Natural killer cell treated with Interleukin-12 subunit alpha and Interleukin-12 subunit beta and Interleukin-15 and Interleukin-18, amount 100 ng/mL, for 72 hours (primary cell): ENCODE measurements at regions not wholly inside any gene's neighbourhood (a gene's known extent, or its start where the extent isn't known, plus 50 kb on each side); places are given as distances from the start of the nearest gene placed in this dataset.
"Not testable (repeated sequence)": the region's sequence is repeated elsewhere in the genome, so short reads cannot be mapped to it uniquely, and the experiment has no call there.

Experiments used
- ATAC-seq, 2 donors: fragments of 150-1000 bp; cut with Tn5 transposase in 1 of 2; sonication (Bioruptor Pico), chemical (Tn5 transposase) in 1 of 2; 2 replicates each; pipeline ENCODE4 v1.10.0; 2021
- DNase-seq: peaks from one replicate; pipeline ENCODE4 v3.0.0; 2022; ENCODE audit warnings: low spot score
- H3K27ac Mint-ChIP-seq, 2 donors: 1 replicate in 1 of 2; 2 replicates in 1 of 2; pipeline ENCODE4 v1.8.0; 2022; ENCODE audit warnings: mixed read lengths in 2 of 2, mild to moderate bottlenecking in 1 of 2, moderate library complexity in 1 of 2
- H3K27me3 Mint-ChIP-seq, 2 donors: 1 replicate in 1 of 2; 2 replicates in 1 of 2; pipeline ENCODE4 v1.8.0; 2022; ENCODE audit warnings: mixed read lengths in 2 of 2
- H3K36me3 Mint-ChIP-seq: one replicate; pipeline ENCODE4 v1.8.0; 2022; ENCODE audit warnings: mixed read lengths
- H3K4me1 Mint-ChIP-seq, 2 donors: 1 replicate in 1 of 2; 2 replicates in 1 of 2; pipeline ENCODE4 v1.8.0; 2022; ENCODE audit warnings: low read depth in 2 of 2, mixed read lengths in 2 of 2, mild to moderate bottlenecking in 1 of 2
- H3K4me3 Mint-ChIP-seq: one replicate; pipeline ENCODE4 v1.8.0; 2022; ENCODE audit warnings: mixed read lengths
- H3K9me3 Mint-ChIP-seq: 2 replicates; pipeline ENCODE4 v1.8.0; 2022; ENCODE audit warnings: mixed read lengths

GRCh38 chr5:91494447-91494996 is 111.4 kb upstream of the ARRDC3 start:
- no peaks in the 10 kb centered on the region for H3K27me3 Mint-ChIP-seq
- DNase-seq: no peak
- H3K36me3 Mint-ChIP-seq: no peaks in the 10 kb centered on the region
- peak in 1 of 2 donors; percentile 78 for ATAC-seq
- peak overlapping the region; percentile 34 for H3K4me3 Mint-ChIP-seq
- H3K4me1 Mint-ChIP-seq: peaks cover 10 to 21% of the 10 kb centered on the region in 2 donors
- peak overlapping the region in 1 of 2 donors; percentile 43 for H3K27ac Mint-ChIP-seq
- H3K9me3 Mint-ChIP-seq: no peaks in the 10 kb centered on the region

- H3K36me3 Mint-ChIP-seq: peaks cover 5% of the 10 kb centered on the region
- DNase-seq (no peak), ATAC-seq (no peak)
- H3K4me3 Mint-ChIP-seq: peak overlapping the region; percentile 39
- no peaks in the 10 kb centered on the region for H3K9me3 Mint-ChIP-seq
- H3K27me3 Mint-ChIP-seq: no peaks in the 10 kb centered on the region
- peaks cover 10 to 21% of the 10 kb centered on the region in 2 donors for H3K4me1 Mint-ChIP-seq
- no peak overlapping the region for H3K27ac Mint-ChIP-seq
These were observed 110.0 kb upstream of the ARRDC3 start for GRCh38 chr5:91493086-91493485.

GRCh38 chr5:91491229-91491628 is 108.1 kb upstream of the ARRDC3 start:
- Mint-ChIP-seq H3K4me3 (no peak overlapping the region), H3K9me3 (no peaks in the 10 kb centered on the region), H3K27me3 (no peaks in the 10 kb centered on the region), H3K4me1 (peaks cover 10 to 21% of the 10 kb centered on the region in 2 donors), H3K36me3 (peaks cover 5% of the 10 kb centered on the region), H3K27ac (no peak overlapping the region)
- no peak for ATAC-seq
- no peak for DNase-seq

- H3K27ac Mint-ChIP-seq: no peak overlapping the region
- H3K9me3 Mint-ChIP-seq: no peaks in the 10 kb centered on the region
- no peak for DNase-seq
- no peaks in the 10 kb centered on the region for H3K27me3 Mint-ChIP-seq
- H3K36me3 Mint-ChIP-seq: peaks cover 5% of the 10 kb centered on the region
- no peak overlapping the region for H3K4me3 Mint-ChIP-seq
- ATAC-seq: no peak
- H3K4me1 Mint-ChIP-seq: peaks cover 10 to 21% of the 10 kb centered on the region in 2 donors
These were observed 107.2 kb upstream of the ARRDC3 start for GRCh38 chr5:91490316-91490715.

- Mint-ChIP-seq H3K4me3 (no peak overlapping the region), H3K9me3 (no peaks in the 10 kb centered on the region), H3K4me1 (peaks cover 4 to 9% of the 10 kb centered on the region in 2 donors), H3K27ac (no peak overlapping the region), H3K27me3 (no peaks in the 10 kb centered on the region), H3K36me3 (peaks cover 5% of the 10 kb centered on the region)
- ATAC-seq: no peak
- DNase-seq: no peak
These were observed 104.3 kb upstream of the ARRDC3 start for GRCh38 chr5:91487420-91487819.

GRCh38 chr5:91486638-91487037 is 103.5 kb upstream of the ARRDC3 start:
- Mint-ChIP-seq H3K36me3 (peaks cover 5% of the 10 kb centered on the region), H3K9me3 (no peaks in the 10 kb centered on the region), H3K27me3 (no peaks in the 10 kb centered on the region), H3K4me1 (peaks cover 4 to 8% of the 10 kb centered on the region in 2 donors), H3K27ac (no peak overlapping the region), H3K4me3 (no peak overlapping the region)
- ATAC-seq: no peak
- no peak for DNase-seq

GRCh38 chr5:91484662-91485061 is 101.5 kb upstream of the ARRDC3 start:
- Mint-ChIP-seq H3K27ac (no peak overlapping the region), H3K4me1 (peaks cover 2 to 6% of the 10 kb centered on the region in 2 donors), H3K9me3 (no peaks in the 10 kb centered on the region), H3K36me3 (peaks cover 5% of the 10 kb centered on the region), H3K27me3 (no peaks in the 10 kb centered on the region), H3K4me3 (no peak overlapping the region)
- ATAC-seq (no peak), DNase-seq (no peak)

- not testable (repeated sequence) for ATAC-seq, H3K36me3 Mint-ChIP-seq, H3K27me3 Mint-ChIP-seq, H3K9me3 Mint-ChIP-seq, H3K4me3 Mint-ChIP-seq, DNase-seq
- peak overlapping the region; percentile 11 to 18 for H3K27ac Mint-ChIP-seq
- H3K4me1 Mint-ChIP-seq: peaks cover 24 to 27% of the 10 kb centered on the region in 2 donors
These were observed 96.3 kb upstream of the ARRDC3 start for GRCh38 chr5:91479376-91479775.

- no peaks in the 10 kb centered on the region for H3K9me3 Mint-ChIP-seq
- ATAC-seq (no peak), DNase-seq (no peak)
- H3K4me1 Mint-ChIP-seq: peaks cover 24 to 27% of the 10 kb centered on the region in 2 donors
- no peak overlapping the region for H3K27ac Mint-ChIP-seq
- no peak overlapping the region for H3K4me3 Mint-ChIP-seq
- no peaks in the 10 kb centered on the region for H3K36me3 Mint-ChIP-seq
- no peaks in the 10 kb centered on the region for H3K27me3 Mint-ChIP-seq
These were observed 95.0 kb upstream of the ARRDC3 start for GRCh38 chr5:91478096-91478495.

- no peaks in the 10 kb centered on the region for H3K9me3 Mint-ChIP-seq
- H3K4me3 Mint-ChIP-seq: peak overlapping the region; percentile 27
- peak overlapping the region; percentile 44 to 66 for H3K27ac Mint-ChIP-seq
- peaks cover 24 to 27% of the 10 kb centered on the region in 2 donors for H3K4me1 Mint-ChIP-seq
- DNase-seq (no peak), ATAC-seq (peak in 1 of 2 donors; percentile 65)
- no peaks in the 10 kb centered on the region for H3K27me3 Mint-ChIP-seq
- H3K36me3 Mint-ChIP-seq: no peaks in the 10 kb centered on the region
These were observed 94.3 kb upstream of the ARRDC3 start for GRCh38 chr5:91477408-91477807.

- H3K4me3 Mint-ChIP-seq: no peak overlapping the region
- H3K36me3 Mint-ChIP-seq: no peaks in the 10 kb centered on the region
- DNase-seq (no peak), ATAC-seq (no peak)
- no peaks in the 10 kb centered on the region for H3K27me3 Mint-ChIP-seq
- no peaks in the 10 kb centered on the region for H3K9me3 Mint-ChIP-seq
- H3K4me1 Mint-ChIP-seq: peaks cover 24 to 26% of the 10 kb centered on the region in 2 donors
- H3K27ac Mint-ChIP-seq: no peak overlapping the region
These were observed 91.1 kb upstream of the ARRDC3 start for GRCh38 chr5:91474201-91474600.

- no peak overlapping the region for H3K27ac Mint-ChIP-seq
- H3K4me3 Mint-ChIP-seq: no peak overlapping the region
- no peaks in the 10 kb centered on the region for H3K36me3 Mint-ChIP-seq
- DNase-seq: no peak
- no peaks in the 10 kb centered on the region for H3K27me3 Mint-ChIP-seq
- H3K9me3 Mint-ChIP-seq: no peaks in the 10 kb centered on the region
- peaks cover 21 to 25% of the 10 kb centered on the region in 2 donors for H3K4me1 Mint-ChIP-seq
- no peak for ATAC-seq
These were observed 89.5 kb upstream of the ARRDC3 start for GRCh38 chr5:91472631-91473030.

- H3K4me3 Mint-ChIP-seq: peak overlapping the region; percentile 22
- ATAC-seq: no peak
- peaks cover 16 to 17% of the 10 kb centered on the region in 2 donors for H3K4me1 Mint-ChIP-seq
- no peaks in the 10 kb centered on the region for H3K36me3 Mint-ChIP-seq
- peak overlapping the region in 1 of 2 donors; percentile 50 for H3K27ac Mint-ChIP-seq
- H3K9me3 Mint-ChIP-seq: no peaks in the 10 kb centered on the region
- no peaks in the 10 kb centered on the region for H3K27me3 Mint-ChIP-seq
- DNase-seq: no peak
These were observed 86.5 kb upstream of the ARRDC3 start for GRCh38 chr5:91469517-91470165.

- Mint-ChIP-seq H3K9me3 (no peaks in the 10 kb centered on the region), H3K4me3 (peak overlapping the region; percentile 22), H3K27ac (no peak overlapping the region), H3K36me3 (no peaks in the 10 kb centered on the region), H3K4me1 (peaks cover 16 to 17% of the 10 kb centered on the region in 2 donors), H3K27me3 (no peaks in the 10 kb centered on the region)
- ATAC-seq (no peak), DNase-seq (no peak)
These were observed 85.7 kb upstream of the ARRDC3 start for GRCh38 chr5:91468651-91469422.
